ENCODE measurements at regions not wholly inside any gene's neighbourhood (a gene's known extent, or its start where the extent isn't known, plus 50 kb on each side); places are given as distances from the start of the nearest gene placed in this dataset.

GRCh38 chr12:83197483-83197914 lies 510.8 kb downstream of the TMTC2 start:
- no peak for DNase-seq (ENCODE audit: low spot score)
- no peak for TF ChIP-seq CTCF (IDR thresholded peaks at IDR 0.05; ENCODE audit: borderline replicate concordance, control extremely low read depth, extremely low read depth, insufficient read depth, missing control alignments)
- in situ Hi-C loops (cut with MboI; ENCODE audit: low sequenced_read_pairs, unreplicated experiment), result no loop called here

- no peak for TF ChIP-seq CTCF (IDR thresholded peaks at IDR 0.05; ENCODE audit: borderline replicate concordance, control extremely low read depth, extremely low read depth, insufficient read depth, missing control alignments)
- DNase-seq (ENCODE audit: low spot score), result no peak
- in situ Hi-C loops (cut with MboI; ENCODE audit: low sequenced_read_pairs, unreplicated experiment), result no loop called here
These were observed 510.1 kb downstream of the TMTC2 start for GRCh38 chr12:83196694-83197350.

- in situ Hi-C loops (cut with MboI; ENCODE audit: low sequenced_read_pairs, unreplicated experiment), result no loop called here
- no peak for TF ChIP-seq CTCF (IDR thresholded peaks at IDR 0.05; ENCODE audit: borderline replicate concordance, control extremely low read depth, extremely low read depth, insufficient read depth, missing control alignments)
- no peak for DNase-seq (ENCODE audit: low spot score)
These were observed 504.1 kb downstream of the TMTC2 start for GRCh38 chr12:83190631-83191390.

- DNase-seq (ENCODE audit: low spot score), result no peak
- no peak for TF ChIP-seq CTCF (IDR thresholded peaks at IDR 0.05; ENCODE audit: borderline replicate concordance, control extremely low read depth, extremely low read depth, insufficient read depth, missing control alignments)
- in situ Hi-C loops (cut with MboI; ENCODE audit: low sequenced_read_pairs, unreplicated experiment), result no loop called here
These were observed 499.7 kb downstream of the TMTC2 start for GRCh38 chr12:83186419-83186818.

- in situ Hi-C loops (cut with MboI; ENCODE audit: low sequenced_read_pairs, unreplicated experiment), result no loop called here
- no peak for TF ChIP-seq CTCF (IDR thresholded peaks at IDR 0.05; ENCODE audit: borderline replicate concordance, control extremely low read depth, extremely low read depth, insufficient read depth, missing control alignments)
- no peak for DNase-seq (ENCODE audit: low spot score)
These were observed 498.5 kb downstream of the TMTC2 start for GRCh38 chr12:83185241-83185640.
